Endothelial cell of umbilical vein (primary cell): ENCODE measurements at regions not wholly inside any gene's neighbourhood (a gene's known extent, or its start where the extent isn't known, plus 50 kb on each side); places are given as distances from the start of the nearest gene placed in this dataset.

Experiments used
- BruUV-seq: library from RNA; stranded (reverse); fragments of 400-500 nt; replicated peaks from 2 replicates; lab custom pipeline; 2021; lab: Mats Ljungman, UMichigan
- CTCF ChIA-PET: fragments of 300-600, 350-600 bp; sonication (Branson Sonifier 250); formaldehyde crosslinking; loops from one replicate; lab custom pipeline; 2021; ENCODE audit warnings: antibody characterized with exemption, inconsistent platforms; lab: Charles Lee
- POLR2A ChIA-PET: fragments of 300-600, 350-600 bp; sonication (Branson Sonifier 250); formaldehyde crosslinking; loops from one replicate; lab custom pipeline; 2021; ENCODE audit warnings: antibody characterized with exemption, inconsistent platforms; lab: Charles Lee
- DNase-seq: peaks from one replicate; pipeline ENCODE4 v3.0.0-alpha.2; 2011; ENCODE audit warnings: low read depth, low spot score
- FAIRE-seq: peaks from 2 replicates; lab custom pipeline; 2011; peaks lifted over from hg19 to GRCh38; lab: Jason Lieb, UNC
- H2AFZ ChIP-seq: 2 replicates; pipeline ENCODE4 v1.6.0; 2012; ENCODE audit warnings: low read depth, low read length, control low read depth, inconsistent platforms
- H3K27ac ChIP-seq: 2 replicates; pipeline ENCODE4 v1.5.1; 2011; ENCODE audit warnings: low read depth, mild to moderate bottlenecking, control low read depth, low read length, moderate library complexity; ENCODE audit not compliant: insufficient read depth
- H3K27me3 ChIP-seq, 2 experiments: 2 replicates each; pipeline versions ENCODE4 v1.6.0 to v1.6.1; 2011; ENCODE audit warnings: low read length in 2 of 2, mixed read lengths in 1 of 2; ENCODE audit not compliant: control insufficient read depth in 2 of 2, insufficient read depth in 2 of 2
- H3K36me3 ChIP-seq, 2 experiments: 2 replicates in 1 of 2; 3 replicates in 1 of 2; pipeline ENCODE4 v1.5.1; 2011; ENCODE audit warnings: low read length in 2 of 2, mild to moderate bottlenecking in 1 of 2, moderate library complexity in 1 of 2; ENCODE audit not compliant: control insufficient read depth in 2 of 2, insufficient read depth in 2 of 2; ENCODE audit errors: extremely low read depth in 1 of 2
- H3K4me1 ChIP-seq: 3 replicates; pipeline ENCODE4 v1.5.1; 2011; ENCODE audit warnings: mild to moderate bottlenecking, low read length; ENCODE audit not compliant: control insufficient read depth, insufficient read depth; ENCODE audit errors: extremely low read depth
- H3K4me2 ChIP-seq: 2 replicates; pipeline ENCODE4 v1.6.1; 2011; ENCODE audit warnings: low read length, control low read depth, mixed read lengths; ENCODE audit not compliant: insufficient read depth
- H3K4me3 ChIP-seq, 3 experiments: fragments of 200-600 bp in 1 of 3; sonication (generic), shearing (Covaris generic) in 1 of 3; replicated peaks in 1 of 3; 2 replicates each; pipeline ENCODE4 v1.5.1; 2011 to 2016; ENCODE audit warnings: control low read depth in 3 of 3, low read length in 3 of 3, mild to moderate bottlenecking in 2 of 3, inconsistent platforms in 1 of 3, low read depth in 1 of 3, moderate library complexity in 1 of 3; ENCODE audit not compliant: insufficient read depth in 1 of 3
- H3K79me2 ChIP-seq: 2 replicates; pipeline ENCODE4 v1.6.0; 2012; ENCODE audit warnings: low read length, inconsistent platforms; ENCODE audit not compliant: control insufficient read depth, insufficient read depth
- H3K9ac ChIP-seq: replicated peaks from 2 replicates; pipeline ENCODE3; 2011; ENCODE audit warnings: low read length, control low read depth; ENCODE audit not compliant: insufficient read depth; ENCODE audit errors: extremely low read depth
- H3K9me1 ChIP-seq: replicated peaks from 3 replicates; pipeline ENCODE4 v1.6.0; 2011; ENCODE audit warnings: mild to moderate bottlenecking, low read length; ENCODE audit not compliant: control insufficient read depth, insufficient read depth; ENCODE audit errors: extremely low read depth
- H3K9me3 ChIP-seq: replicated peaks from 2 replicates; pipeline ENCODE4 v1.5.1; 2012; ENCODE audit warnings: low read length, inconsistent platforms; ENCODE audit not compliant: control insufficient read depth, insufficient read depth
- H4K20me1 ChIP-seq: replicated peaks from 2 replicates; pipeline ENCODE3; 2011; ENCODE audit warnings: mild to moderate bottlenecking, low read length; ENCODE audit not compliant: control insufficient read depth, insufficient read depth; ENCODE audit errors: extremely low read depth
- EZH2 ChIP-seq: IDR thresholded peaks from 2 replicates; pipeline ENCODE4 v1.6.1; 2012; ENCODE audit warnings: borderline replicate concordance, low read depth, mild to moderate bottlenecking, moderate library complexity, low read length, inconsistent platforms; ENCODE audit not compliant: severe bottlenecking
- FOS ChIP-seq: IDR thresholded peaks from 2 replicates; pipeline ENCODE4 v1.6.1; 2011; ENCODE audit warnings: mild to moderate bottlenecking, low read length, moderate library complexity, borderline replicate concordance; ENCODE audit not compliant: insufficient read depth
- GATA2 ChIP-seq: IDR thresholded peaks from 2 replicates; pipeline ENCODE4 v1.7.0; 2011; ENCODE audit warnings: low read depth, mild to moderate bottlenecking, moderate library complexity, mixed read lengths, low read length; ENCODE audit not compliant: insufficient read length, insufficient read depth
- JUN ChIP-seq: IDR thresholded peaks from 2 replicates; pipeline ENCODE4 v1.6.1; 2011; ENCODE audit warnings: borderline replicate concordance, low read depth; ENCODE audit not compliant: insufficient read length, insufficient read depth
- MYC ChIP-seq: IDR thresholded peaks from one replicate; pipeline ENCODE4 v1.6.1; 2011; ENCODE audit warnings: mild to moderate bottlenecking, low read depth, low read length
- POLR2A ChIP-seq: IDR thresholded peaks from 2 replicates; pipeline ENCODE4 v1.6.1; 2012; ENCODE audit warnings: low read depth, mild to moderate bottlenecking, control low read depth, low read length
- POLR2AphosphoS5 ChIP-seq: IDR thresholded peaks from 2 replicates; pipeline ENCODE4 v1.6.1; 2012; ENCODE audit warnings: low read depth, mild to moderate bottlenecking, control low read depth, low read length, moderate library complexity; ENCODE audit not compliant: insufficient read depth
- dilution Hi-C: fragments of 300-500 bp; cut with MboI; formaldehyde crosslinking; loops from one replicate; pipeline ENCODE4 v1.15.0; 2019; ENCODE audit warnings: low sequenced_read_pairs; ENCODE audit not compliant: extremely low pct_ligation_motif_present
- intact Hi-C: fragments of 100-400 bp; cut with micrococcal nuclease; formaldehyde crosslinking; loops from one replicate; pipeline ENCODE4 v1.10.0; 2022
- TF ChIP-seq, protein P1 (sequence below), 2 donors: IDR thresholded peaks; 1 replicate in 1 of 2; 2 replicates in 1 of 2; pipeline ENCODE4 v1.5.1; 2011; ENCODE audit warnings: low read length in 2 of 2, mild to moderate bottlenecking in 2 of 2, moderate library complexity in 2 of 2, control low read depth in 1 of 2, inconsistent platforms in 1 of 2, low read depth in 1 of 2; ENCODE audit not compliant: insufficient read depth in 1 of 2; ENCODE audit errors: extremely low read depth in 1 of 2
- TF ChIP-seq, protein P2 (sequence below): IDR thresholded peaks from 2 replicates; pipeline ENCODE4 v1.6.1; 2011; ENCODE audit not compliant: insufficient read depth, insufficient read length

DNA sequence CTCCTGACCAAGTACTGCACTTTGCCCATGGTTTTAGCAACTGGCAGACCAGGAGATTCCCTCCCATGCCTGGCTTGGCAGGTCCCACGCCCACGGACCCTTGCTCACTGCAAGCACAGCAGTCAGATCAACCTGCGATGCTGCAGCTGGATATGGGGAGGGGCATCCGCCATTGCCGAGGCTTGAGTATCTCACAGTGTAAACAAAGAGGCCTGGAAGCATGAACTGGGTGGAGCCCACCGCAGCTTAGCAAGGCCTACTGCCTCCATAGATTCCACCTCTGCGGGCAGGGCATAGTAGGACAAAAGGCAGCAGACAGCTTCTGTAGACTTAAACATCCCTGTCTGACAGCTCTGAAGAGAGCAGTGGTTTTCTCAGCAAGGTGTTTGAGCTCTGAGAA is 479.8 kb downstream of the FUT8 start:
- H3K79me2 ChIP-seq, result no peaks in the 10 kb centered on the region
- H4K20me1 ChIP-seq, result no peaks in the 10 kb centered on the region
- no peaks in the 10 kb centered on the region for H3K9me1 ChIP-seq
- TF ChIP-seq, protein P1, sequence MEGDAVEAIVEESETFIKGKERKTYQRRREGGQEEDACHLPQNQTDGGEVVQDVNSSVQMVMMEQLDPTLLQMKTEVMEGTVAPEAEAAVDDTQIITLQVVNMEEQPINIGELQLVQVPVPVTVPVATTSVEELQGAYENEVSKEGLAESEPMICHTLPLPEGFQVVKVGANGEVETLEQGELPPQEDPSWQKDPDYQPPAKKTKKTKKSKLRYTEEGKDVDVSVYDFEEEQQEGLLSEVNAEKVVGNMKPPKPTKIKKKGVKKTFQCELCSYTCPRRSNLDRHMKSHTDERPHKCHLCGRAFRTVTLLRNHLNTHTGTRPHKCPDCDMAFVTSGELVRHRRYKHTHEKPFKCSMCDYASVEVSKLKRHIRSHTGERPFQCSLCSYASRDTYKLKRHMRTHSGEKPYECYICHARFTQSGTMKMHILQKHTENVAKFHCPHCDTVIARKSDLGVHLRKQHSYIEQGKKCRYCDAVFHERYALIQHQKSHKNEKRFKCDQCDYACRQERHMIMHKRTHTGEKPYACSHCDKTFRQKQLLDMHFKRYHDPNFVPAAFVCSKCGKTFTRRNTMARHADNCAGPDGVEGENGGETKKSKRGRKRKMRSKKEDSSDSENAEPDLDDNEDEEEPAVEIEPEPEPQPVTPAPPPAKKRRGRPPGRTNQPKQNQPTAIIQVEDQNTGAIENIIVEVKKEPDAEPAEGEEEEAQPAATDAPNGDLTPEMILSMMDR (IDR thresholded peaks at IDR 0.05; ENCODE audit: extremely low read depth in 1 of 2, insufficient read depth in 1 of 2, low read depth in 1 of 2, low read length in 2 of 2), result no peak
- no peak for TF ChIP-seq MYC
- TF ChIP-seq EZH2, result no peak
- TF ChIP-seq JUN, result no peak
- no peak for TF ChIP-seq GATA2
- no peak for TF ChIP-seq FOS
- TF ChIP-seq, protein P2, sequence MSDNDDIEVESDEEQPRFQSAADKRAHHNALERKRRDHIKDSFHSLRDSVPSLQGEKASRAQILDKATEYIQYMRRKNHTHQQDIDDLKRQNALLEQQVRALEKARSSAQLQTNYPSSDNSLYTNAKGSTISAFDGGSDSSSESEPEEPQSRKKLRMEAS, result no peak
- TF ChIP-seq POLR2AphosphoS5, result no peak
- no peak for TF ChIP-seq POLR2A
- H3K9ac ChIP-seq, result no peak overlapping the region
- no peak for DNase-seq
- H3K4me1 ChIP-seq, result no peaks in the 10 kb centered on the region
- H3K4me3 ChIP-seq, result no peak overlapping the region
- intact Hi-C loops, result no loop called here
- H3K4me2 ChIP-seq, result no peak overlapping the region
- ChIA-PET POLR2A (no interaction called here), CTCF (no interaction called here)
- H3K27me3 ChIP-seq, result peaks cover 0 to 3% of the 10 kb centered on the region in 2 experiments
- no peaks in the 10 kb centered on the region for H3K36me3 ChIP-seq
- no peak overlapping the region for H3K27ac ChIP-seq
- H2AFZ ChIP-seq, result no peak overlapping the region
- no peaks in the 10 kb centered on the region for H3K9me3 ChIP-seq
- no peak for FAIRE-seq
- no TSS peak for BruUV-seq
- dilution Hi-C loops, result no loop called here
